Lower leg skin (tissue), 4 donors: ENCODE measurements at regions not wholly inside any gene's neighbourhood (a gene's known extent, or its start where the extent isn't known, plus 50 kb on each side); places are given as distances from the start of the nearest gene placed in this dataset.
"Not testable (repeated sequence)": the region's sequence is repeated elsewhere in the genome, so short reads cannot be mapped to it uniquely, and the experiment has no call there.

ENCODE experiments used
- DNase-seq, 2 donors: peaks; one replicate each; pipeline ENCODE4 v3.0.0-alpha.2; 2019; ENCODE audit warnings: low spot score in 2 of 2
- H3K4me3 ChIP-seq: fragments of 200-600 bp; sonication (generic); 2 replicates; pipeline ENCODE4 v1.5.1; 2017; ENCODE audit warnings: mild to moderate bottlenecking, low read depth; ENCODE audit not compliant: poor library complexity, severe bottlenecking
- CTCF ChIP-seq, 3 donors: fragments of 450-650 bp; IDR thresholded peaks; one replicate each; pipeline ENCODE4 v1.5.1; 2016; ENCODE audit warnings: antibody characterized with exemption in 3 of 3, mild to moderate bottlenecking in 3 of 3, moderate library complexity in 2 of 3
- POLR2A ChIP-seq, 2 donors: fragments of 450-650 bp; IDR thresholded peaks; one replicate each; pipeline ENCODE4 v1.6.1; 2016 to 2017; ENCODE audit warnings: antibody characterized with exemption in 2 of 2, mild to moderate bottlenecking in 1 of 2, moderate library complexity in 1 of 2
- WGBS, 2 donors: methylation state at CpG; one replicate each; pipeline ENCODE4 v1.1.5; 2018; 5-methylcytosine and 5-hydroxymethylcytosine counted together
- intact Hi-C: fragments of 100-400 bp; cut with DNase I; formaldehyde crosslinking; loops from one replicate; pipeline ENCODE4 v1.15.0; 2023; ENCODE audit warnings: low total_unique reads

- H3K4me3 ChIP-seq: no peak overlapping the region
- WGBS, 2 donors: 39 to 62% methylated on average over 2 of the region's 2 CpGs
- TF ChIP-seq POLR2A (IDR thresholded peaks at IDR 0.05) (no peak), CTCF (IDR thresholded peaks at IDR 0.05) (no peak)
- DNase-seq: no peak
- intact Hi-C loops: no loop called here
These were observed 76.7 kb upstream of the NAF1 start for GRCh38 chr4:163243297-163243981.

DNA sequence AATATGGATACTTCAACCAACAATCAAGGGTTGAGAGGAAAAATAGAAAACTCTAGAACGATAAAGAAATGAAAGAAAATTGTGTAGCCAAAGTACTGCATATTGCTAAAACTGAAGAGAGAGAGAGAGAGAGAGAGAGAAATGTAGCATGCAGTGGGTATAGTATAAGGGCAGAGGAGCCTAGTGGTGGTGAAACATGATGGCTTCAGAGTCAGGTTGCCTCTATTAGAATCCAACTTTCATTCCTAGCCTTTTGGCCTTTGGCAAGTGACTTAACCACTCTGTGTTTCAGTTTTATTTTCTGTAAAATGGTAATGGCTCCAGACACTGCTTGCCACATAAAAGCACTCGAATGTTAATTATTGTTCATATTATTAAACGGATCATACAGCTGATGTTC lies 71.2 kb upstream of the NAF1 start:
- intact Hi-C loops: no loop called here
- TF ChIP-seq CTCF (IDR thresholded peaks at IDR 0.05): no peak
- no peak overlapping the region for H3K4me3 ChIP-seq
- no peak for DNase-seq
- WGBS, 2 donors: 85 to 89% methylated on average over 3 of the region's 3 CpGs

DNA sequence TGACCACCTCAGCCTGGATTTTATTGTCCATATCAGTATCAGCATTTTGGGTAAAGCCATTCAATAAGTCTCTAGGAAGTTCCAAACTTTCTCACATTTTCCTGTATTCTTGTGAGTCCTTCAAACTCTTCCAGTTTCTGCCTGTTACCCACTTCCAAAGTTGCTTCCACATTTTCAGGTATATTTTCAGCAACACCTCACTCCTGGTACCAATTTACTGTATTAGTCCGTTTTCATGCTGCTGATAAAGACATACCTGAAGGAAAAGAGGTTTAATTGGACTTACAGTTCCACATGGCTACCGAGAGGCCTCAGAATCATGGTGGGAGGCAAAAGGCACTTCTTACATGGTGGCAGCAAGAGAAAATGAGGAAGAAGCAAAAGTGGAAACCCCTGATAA lies 69.7 kb upstream of the NAF1 start:
- WGBS, 2 donors: 63 to 70% methylated on average over 2 of the region's 2 CpGs
- intact Hi-C loops, DNase-seq, H3K4me3 ChIP-seq: not testable (repeated sequence)

DNA sequence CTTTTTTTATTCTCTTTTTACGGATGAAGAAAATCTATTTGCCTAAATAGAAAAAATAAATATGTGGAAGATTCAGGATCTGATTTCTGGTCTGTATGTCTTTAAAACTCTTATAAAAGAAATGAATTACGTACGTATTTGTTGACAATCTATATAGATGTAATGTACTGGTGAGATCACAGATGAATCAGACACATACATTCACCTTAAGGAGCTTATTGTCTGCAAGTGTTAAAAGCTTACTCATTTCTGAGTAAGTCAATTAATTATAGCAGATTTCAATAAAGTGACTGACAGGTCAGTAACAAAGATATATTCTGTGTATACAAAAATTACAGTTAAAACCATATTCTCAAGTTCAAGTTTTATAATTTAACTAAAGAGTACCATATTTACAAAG lies 66.6 kb upstream of the NAF1 start:
- H3K4me3 ChIP-seq: no peak overlapping the region
- 69 to 84% methylated on average over 3 of the region's 3 CpGs for WGBS, 2 donors
- DNase-seq: no peak
- TF ChIP-seq POLR2A (IDR thresholded peaks at IDR 0.05) (no peak), CTCF (IDR thresholded peaks at IDR 0.05) (no peak)
- intact Hi-C loops: no loop called here

- DNase-seq: no peak
- TF ChIP-seq CTCF (IDR thresholded peaks at IDR 0.05): no peak
- intact Hi-C loops: no loop called here
- no peak overlapping the region for H3K4me3 ChIP-seq
These were observed 62.0 kb upstream of the NAF1 start for GRCh38 chr4:163228648-163229047.

DNA sequence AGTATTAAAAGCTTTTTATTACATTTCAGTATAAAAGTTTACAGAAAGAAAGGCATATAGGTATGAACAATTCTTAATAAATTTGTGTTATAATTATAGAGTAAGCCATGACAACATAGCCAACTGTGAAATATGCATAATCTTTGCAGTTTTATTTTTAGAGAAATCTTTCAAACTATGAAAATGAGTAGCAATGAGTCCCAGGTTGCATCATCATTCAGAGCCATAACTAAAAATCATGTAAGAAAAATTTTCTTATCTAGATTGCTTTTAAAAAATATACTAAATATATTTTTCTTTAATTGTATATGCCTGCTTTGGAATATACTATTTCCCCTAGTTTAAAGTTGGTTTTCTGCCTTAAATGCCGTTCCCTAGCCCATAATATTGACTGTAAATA lies 54.8 kb upstream of the NAF1 start:
- TF ChIP-seq CTCF (IDR thresholded peaks at IDR 0.05): no peak
- no peak for TF ChIP-seq POLR2A (IDR thresholded peaks at IDR 0.05)
- DNase-seq: no peak
- intact Hi-C loops: no loop called here
- WGBS, 2 donors: 83 to 93% methylated on average over 1 of the region's 1 CpG
- no peak overlapping the region for H3K4me3 ChIP-seq
